GM23338 (cell line): ENCODE measurements at regions not wholly inside any gene's neighbourhood (a gene's known extent, or its start where the extent isn't known, plus 50 kb on each side); places are given as distances from the start of the nearest gene placed in this dataset.

ENCODE experiments used
- ATAC-seq: fragments of 200-7000 bp; cut with Tn5 transposase; 3 replicates; pipeline ENCODE4 v1.9.1; 2020
- DNase-seq: peaks from one replicate; pipeline ENCODE4 v3.0.0-alpha.2; 2015; ENCODE audit warnings: low spot score
- H2AFZ ChIP-seq: fragments of 200-600 bp; sonication (generic); 2 replicates; pipeline ENCODE4 v1.8.0; 2016; ENCODE audit warnings: antibody characterized with exemption, mild to moderate bottlenecking, moderate library complexity
- H3F3A ChIP-seq: fragments of 200-600 bp; sonication (generic); replicated peaks from 2 replicates; pipeline ENCODE4 v1.8.0; 2017; ENCODE audit warnings: antibody characterized with exemption, mixed run types, low read depth
- H3K27ac ChIP-seq: fragments of 200-600 bp; sonication (generic); 2 replicates; pipeline ENCODE4 v1.6.1; 2016; ENCODE audit warnings: low read depth
- H3K27me3 ChIP-seq: fragments of 200-600 bp; sonication (generic); 2 replicates; pipeline ENCODE4 v1.8.0; 2016; ENCODE audit warnings: mild to moderate bottlenecking, mixed run types, moderate library complexity; ENCODE audit not compliant: insufficient read depth
- H3K36me3 ChIP-seq: fragments of 200-600 bp; sonication (generic); 2 replicates; pipeline ENCODE4 v1.8.0; 2016; ENCODE audit warnings: mild to moderate bottlenecking; ENCODE audit not compliant: insufficient read depth
- H3K4me1 ChIP-seq: fragments of 200-600 bp; sonication (generic); 2 replicates; pipeline ENCODE4 v1.8.0; 2016; ENCODE audit warnings: mild to moderate bottlenecking, moderate library complexity; ENCODE audit not compliant: insufficient read depth
- H3K4me2 ChIP-seq: fragments of 200-600 bp; sonication (generic); 2 replicates; pipeline ENCODE4 v1.7.1; 2017; ENCODE audit warnings: mixed run types
- H3K4me3 ChIP-seq: fragments of 200-600 bp; sonication (generic); 2 replicates; pipeline ENCODE4 v1.6.1; 2016; ENCODE audit warnings: mixed run types
- H3K79me2 ChIP-seq: fragments of 200-600 bp; sonication (generic); replicated peaks from 2 replicates; pipeline ENCODE4 v1.8.0; 2017; ENCODE audit warnings: mild to moderate bottlenecking; ENCODE audit not compliant: insufficient read depth
- H3K9me2 ChIP-seq: fragments of 200-600 bp; sonication (generic); 2 replicates; pipeline ENCODE4 v1.8.0; 2017; ENCODE audit not compliant: insufficient read depth
- H4K20me1 ChIP-seq: fragments of 200-600 bp; sonication (generic); replicated peaks from 2 replicates; pipeline ENCODE4 v1.8.0; 2017; ENCODE audit warnings: mild to moderate bottlenecking; ENCODE audit not compliant: insufficient read depth
- H3K27ac Mint-ChIP-seq: 2 replicates; pipeline ENCODE4 v1.8.0; 2020; ENCODE audit warnings: inconsistent platforms, mild to moderate bottlenecking, moderate library complexity, mixed read lengths
- H3K27me3 Mint-ChIP-seq: 3 replicates; pipeline ENCODE4 v1.8.0; 2022; ENCODE audit warnings: low read depth, mild to moderate bottlenecking, moderate library complexity, mixed read lengths, inconsistent platforms; ENCODE audit not compliant: insufficient read depth, poor library complexity
- H3K36me3 Mint-ChIP-seq: 3 replicates; pipeline ENCODE4 v1.8.0; 2021; ENCODE audit warnings: low read depth, mild to moderate bottlenecking, inconsistent platforms, moderate library complexity, mixed read lengths
- H3K4me1 Mint-ChIP-seq: 3 replicates; pipeline ENCODE4 v1.8.0; 2020; ENCODE audit warnings: mild to moderate bottlenecking, inconsistent platforms, mixed read lengths
- H3K4me3 Mint-ChIP-seq: 3 replicates; pipeline ENCODE4 v1.8.0; 2021; ENCODE audit warnings: moderate library complexity, mild to moderate bottlenecking, inconsistent platforms, mixed read lengths
- H3K9me3 Mint-ChIP-seq: 3 replicates; pipeline ENCODE4 v1.8.0; 2020; ENCODE audit warnings: moderate library complexity, mild to moderate bottlenecking, inconsistent platforms, mixed read lengths
- JUNB ChIP-seq: IDR thresholded peaks from one replicate; pipeline ENCODE4 v1.6.1; 2016; ENCODE audit warnings: antibody characterized with exemption; ENCODE audit not compliant: unreplicated experiment
- ZNF331 ChIP-seq: fragments of 250-450 bp; sonication (Bioruptor Pico); IDR thresholded peaks from 2 replicates; pipeline ENCODE4 v1.5.0; 2020; ENCODE audit warnings: low read depth, mild to moderate bottlenecking, moderate library complexity
- TF ChIP-seq, protein P1 (sequence below): fragments of 250-450 bp; sonication (Bioruptor Pico); IDR thresholded peaks from 2 replicates; pipeline ENCODE4 v1.5.0; 2020; ENCODE audit warnings: mild to moderate bottlenecking, moderate library complexity

DNA sequence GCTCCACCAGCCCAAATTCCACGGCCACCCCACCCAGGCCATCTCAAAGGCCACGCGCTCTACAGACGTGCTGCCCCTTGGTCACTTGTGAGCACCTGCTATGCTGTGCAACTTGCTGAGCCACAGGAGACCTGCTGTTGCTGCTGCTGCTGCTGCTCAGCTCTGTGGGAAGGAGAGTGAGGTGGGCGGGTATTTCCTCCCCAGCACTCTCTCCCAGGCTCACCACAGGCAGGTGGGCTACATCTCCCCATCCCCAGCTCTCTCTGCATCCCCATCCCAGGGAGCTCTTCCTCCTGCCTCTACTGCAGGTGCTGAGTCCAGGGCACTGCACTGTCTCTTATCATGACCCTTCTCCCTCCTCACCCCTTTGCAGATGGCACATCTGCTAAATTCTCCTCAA is 306.9 kb downstream of the BCL11B start:
- no peaks in the 10 kb centered on the region for H3K36me3 Mint-ChIP-seq
- no peak overlapping the region for H3K4me3 ChIP-seq
- H3K4me1 ChIP-seq, result no peaks in the 10 kb centered on the region

More for the DNA sequence above, 306.9 kb downstream of the BCL11B start:
- Histone ChIP-seq H2AFZ (no peak overlapping the region), H3K27me3 (no peaks in the 10 kb centered on the region), H3K9me2 (peaks cover 3% of the 10 kb centered on the region; the same call in 1 of the 2 replicates), H3K36me3 (no peaks in the 10 kb centered on the region), H3K27ac (no peak overlapping the region), H4K20me1 (no peaks in the 10 kb centered on the region), H3F3A (no peaks in the 10 kb centered on the region), H3K4me2 (no peak overlapping the region), H3K79me2 (no peaks in the 10 kb centered on the region)
- no peak overlapping the region for H3K27ac Mint-ChIP-seq
- H3K27me3 Mint-ChIP-seq, result peaks cover 7% of the 10 kb centered on the region
- ATAC-seq (no peak), DNase-seq (no peak)
- TF ChIP-seq ZNF331 (CRISPR knock-in tag) (no peak), JUNB (no peak)
- TF ChIP-seq, protein P1, sequence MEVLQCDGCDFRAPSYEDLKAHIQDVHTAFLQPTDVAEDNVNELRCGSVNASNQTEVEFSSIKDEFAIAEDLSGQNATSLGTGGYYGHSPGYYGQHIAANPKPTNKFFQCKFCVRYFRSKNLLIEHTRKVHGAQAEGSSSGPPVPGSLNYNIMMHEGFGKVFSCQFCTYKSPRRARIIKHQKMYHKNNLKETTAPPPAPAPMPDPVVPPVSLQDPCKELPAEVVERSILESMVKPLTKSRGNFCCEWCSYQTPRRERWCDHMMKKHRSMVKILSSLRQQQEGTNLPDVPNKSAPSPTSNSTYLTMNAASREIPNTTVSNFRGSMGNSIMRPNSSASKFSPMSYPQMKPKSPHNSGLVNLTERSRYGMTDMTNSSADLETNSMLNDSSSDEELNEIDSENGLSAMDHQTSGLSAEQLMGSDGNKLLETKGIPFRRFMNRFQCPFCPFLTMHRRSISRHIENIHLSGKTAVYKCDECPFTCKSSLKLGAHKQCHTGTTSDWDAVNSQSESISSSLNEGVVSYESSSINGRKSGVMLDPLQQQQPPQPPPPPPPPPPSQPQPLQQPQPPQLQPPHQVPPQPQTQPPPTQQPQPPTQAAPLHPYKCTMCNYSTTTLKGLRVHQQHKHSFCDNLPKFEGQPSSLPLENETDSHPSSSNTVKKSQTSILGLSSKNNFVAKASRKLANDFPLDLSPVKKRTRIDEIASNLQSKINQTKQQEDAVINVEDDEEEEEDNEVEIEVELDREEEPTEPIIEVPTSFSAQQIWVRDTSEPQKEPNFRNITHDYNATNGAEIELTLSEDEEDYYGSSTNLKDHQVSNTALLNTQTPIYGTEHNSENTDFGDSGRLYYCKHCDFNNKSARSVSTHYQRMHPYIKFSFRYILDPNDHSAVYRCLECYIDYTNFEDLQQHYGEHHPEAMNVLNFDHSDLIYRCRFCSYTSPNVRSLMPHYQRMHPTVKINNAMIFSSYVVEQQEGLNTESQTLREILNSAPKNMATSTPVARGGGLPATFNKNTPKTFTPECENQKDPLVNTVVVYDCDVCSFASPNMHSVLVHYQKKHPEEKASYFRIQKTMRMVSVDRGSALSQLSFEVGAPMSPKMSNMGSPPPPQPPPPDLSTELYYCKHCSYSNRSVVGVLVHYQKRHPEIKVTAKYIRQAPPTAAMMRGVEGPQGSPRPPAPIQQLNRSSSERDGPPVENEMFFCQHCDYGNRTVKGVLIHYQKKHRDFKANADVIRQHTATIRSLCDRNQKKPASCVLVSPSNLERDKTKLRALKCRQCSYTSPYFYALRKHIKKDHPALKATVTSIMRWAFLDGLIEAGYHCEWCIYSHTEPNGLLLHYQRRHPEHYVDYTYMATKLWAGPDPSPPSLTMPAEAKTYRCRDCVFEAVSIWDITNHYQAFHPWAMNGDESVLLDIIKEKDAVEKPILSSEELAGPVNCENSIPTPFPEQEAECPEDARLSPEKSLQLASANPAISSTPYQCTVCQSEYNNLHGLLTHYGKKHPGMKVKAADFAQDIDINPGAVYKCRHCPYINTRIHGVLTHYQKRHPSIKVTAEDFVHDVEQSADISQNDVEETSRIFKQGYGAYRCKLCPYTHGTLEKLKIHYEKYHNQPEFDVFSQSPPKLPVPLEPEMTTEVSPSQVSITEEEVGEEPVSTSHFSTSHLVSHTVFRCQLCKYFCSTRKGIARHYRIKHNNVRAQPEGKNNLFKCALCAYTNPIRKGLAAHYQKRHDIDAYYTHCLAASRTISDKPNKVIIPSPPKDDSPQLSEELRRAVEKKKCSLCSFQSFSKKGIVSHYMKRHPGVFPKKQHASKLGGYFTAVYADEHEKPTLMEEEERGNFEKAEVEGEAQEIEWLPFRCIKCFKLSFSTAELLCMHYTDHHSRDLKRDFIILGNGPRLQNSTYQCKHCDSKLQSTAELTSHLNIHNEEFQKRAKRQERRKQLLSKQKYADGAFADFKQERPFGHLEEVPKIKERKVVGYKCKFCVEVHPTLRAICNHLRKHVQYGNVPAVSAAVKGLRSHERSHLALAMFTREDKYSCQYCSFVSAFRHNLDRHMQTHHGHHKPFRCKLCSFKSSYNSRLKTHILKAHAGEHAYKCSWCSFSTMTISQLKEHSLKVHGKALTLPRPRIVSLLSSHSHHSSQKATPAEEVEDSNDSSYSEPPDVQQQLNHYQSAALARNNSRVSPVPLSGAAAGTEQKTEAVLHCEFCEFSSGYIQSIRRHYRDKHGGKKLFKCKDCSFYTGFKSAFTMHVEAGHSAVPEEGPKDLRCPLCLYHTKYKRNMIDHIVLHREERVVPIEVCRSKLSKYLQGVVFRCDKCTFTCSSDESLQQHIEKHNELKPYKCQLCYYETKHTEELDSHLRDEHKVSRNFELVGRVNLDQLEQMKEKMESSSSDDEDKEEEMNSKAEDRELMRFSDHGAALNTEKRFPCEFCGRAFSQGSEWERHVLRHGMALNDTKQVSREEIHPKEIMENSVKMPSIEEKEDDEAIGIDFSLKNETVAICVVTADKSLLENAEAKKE (CRISPR knock-in tag), result no peak
- H3K9me3 Mint-ChIP-seq, result no peaks in the 10 kb centered on the region; the same call in 2 of the 3 replicates
- no peak overlapping the region for H3K4me3 Mint-ChIP-seq
- peaks cover 9% of the 10 kb centered on the region for H3K4me1 Mint-ChIP-seq
